ENCODE measurements at regions not wholly inside any gene's neighbourhood (a gene's known extent, or its start where the extent isn't known, plus 50 kb on each side); places are given as distances from the start of the nearest gene placed in this dataset.
"Not testable (repeated sequence)": the region's sequence is repeated elsewhere in the genome, so short reads cannot be mapped to it uniquely, and the experiment has no call there.

DNA sequence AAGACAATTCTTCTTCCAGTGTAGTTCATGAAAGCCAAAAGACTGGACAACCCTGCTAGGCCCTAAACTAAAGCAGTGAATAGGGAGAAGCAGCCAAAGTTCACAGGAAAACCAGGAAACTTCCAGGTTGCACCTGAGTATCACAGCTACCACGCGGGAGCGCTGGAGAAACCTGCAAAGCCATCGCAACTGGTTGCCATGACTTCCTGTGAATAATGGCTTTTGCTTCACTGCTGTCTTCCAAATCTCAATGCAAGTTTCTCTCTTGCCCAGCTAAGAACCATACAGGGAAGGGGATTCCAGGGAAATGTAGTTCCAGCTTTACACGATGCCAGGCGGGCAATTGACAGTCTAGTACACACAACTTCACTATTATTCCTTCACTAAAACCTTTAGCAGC lies 114.1 kb downstream of the GXYLT1 start:
- H3K9me3 ChIP-seq (ENCODE audit: control extremely low read depth in 1 of 5, control insufficient read depth in 4 of 5, insufficient read depth in 2 of 5, low read depth in 1 of 5, low read length in 4 of 5), result no peaks in the 10 kb centered on the region
- 100% methylated on average over 6 of the region's 6 CpGs for WGBS (ENCODE audit: insufficient coverage)
- ChIA-PET CTCF (interaction anchor here (1.2 kb wide), 1 partner anchor 12 kb away, joined by 3 read pairs; no protein-coding TSS in a partner anchor), POLR2A (interaction anchor here (1.1 kb wide), 1 partner anchor 50 kb away, joined by 4 read pairs; no protein-coding TSS in a partner anchor)
- H3K36me3 ChIP-seq (ENCODE audit: control insufficient read depth in 4 of 4, insufficient read depth in 4 of 4, low read length in 3 of 4), result no peaks in the 10 kb centered on the region
- H3K27ac ChIP-seq (ENCODE audit: insufficient read depth in 1 of 2, low read depth in 1 of 2, low read length in 2 of 2, poor library complexity in 1 of 2, severe bottlenecking in 2 of 2), result no peak overlapping the region
- peaks cover 0 to 3% (median 0%) of the 10 kb centered on the region in 4 experiments for H3K4me1 ChIP-seq (ENCODE audit: control extremely low read depth in 1 of 4, control insufficient read depth in 4 of 4, insufficient read depth in 4 of 4, low read length in 3 of 4)
- no peak overlapping the region for H3K4me3 ChIP-seq (ENCODE audit: control insufficient read depth in 1 of 7, extremely low read depth in 1 of 7, insufficient read depth in 4 of 7, low read depth in 2 of 7, low read length in 6 of 7)
- no peaks in the 10 kb centered on the region for H3K27me3 ChIP-seq (replicated peaks in 2 of 5; ENCODE audit: control insufficient read depth in 4 of 5, insufficient read depth in 5 of 5, low read length in 4 of 5)
- DNase-seq, result no peak

DNA sequence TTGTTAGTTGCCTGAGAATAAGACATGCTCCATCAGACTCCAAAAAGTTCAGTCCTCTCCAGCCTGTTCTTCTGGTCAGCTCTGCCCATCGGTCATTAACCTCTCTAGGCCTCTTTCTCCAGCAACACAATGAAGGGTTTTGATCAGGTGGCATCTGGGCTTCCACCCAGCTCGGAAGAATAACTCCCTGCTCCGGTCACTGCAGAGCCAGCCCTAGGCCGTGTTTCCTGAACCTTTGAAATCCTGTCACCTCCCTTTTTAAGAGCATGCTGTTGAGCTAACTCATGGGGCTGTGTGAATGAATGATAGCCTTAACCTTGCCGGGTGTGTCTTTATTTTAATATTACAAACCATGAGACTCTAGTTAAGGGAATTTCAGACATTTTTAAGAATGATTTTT lies 117.1 kb downstream of the GXYLT1 start:
- ChIA-PET CTCF (interaction anchor here (1.0 to 1.6 kb wide), 2 partner anchors 750 kb away, joined by 3 to 4 read pairs; no protein-coding TSS in a partner anchor), POLR2A (no interaction called here)
- DNase-seq, result no peak
- H3K4me3 ChIP-seq (ENCODE audit: control insufficient read depth in 1 of 7, extremely low read depth in 1 of 7, insufficient read depth in 4 of 7, low read depth in 2 of 7, low read length in 6 of 7), result no peak overlapping the region
- H3K27me3 ChIP-seq (replicated peaks in 2 of 5; ENCODE audit: control insufficient read depth in 4 of 5, insufficient read depth in 5 of 5, low read length in 4 of 5), result no peaks in the 10 kb centered on the region
- peaks cover 5 to 14% (median 9%) of the 10 kb centered on the region in 4 experiments for H3K4me1 ChIP-seq (ENCODE audit: control extremely low read depth in 1 of 4, control insufficient read depth in 4 of 4, insufficient read depth in 4 of 4, low read length in 3 of 4)
- no peaks in the 10 kb centered on the region for H3K9me3 ChIP-seq (ENCODE audit: control extremely low read depth in 1 of 5, control insufficient read depth in 4 of 5, insufficient read depth in 2 of 5, low read depth in 1 of 5, low read length in 4 of 5)
- 100% methylated on average over 4 of the region's 5 CpGs for WGBS (ENCODE audit: insufficient coverage)
- H3K36me3 ChIP-seq (ENCODE audit: control insufficient read depth in 4 of 4, insufficient read depth in 4 of 4, low read length in 3 of 4), result no peaks in the 10 kb centered on the region
- H3K27ac ChIP-seq (ENCODE audit: insufficient read depth in 1 of 2, low read depth in 1 of 2, low read length in 2 of 2, poor library complexity in 1 of 2, severe bottlenecking in 2 of 2), result no peak overlapping the region

DNA sequence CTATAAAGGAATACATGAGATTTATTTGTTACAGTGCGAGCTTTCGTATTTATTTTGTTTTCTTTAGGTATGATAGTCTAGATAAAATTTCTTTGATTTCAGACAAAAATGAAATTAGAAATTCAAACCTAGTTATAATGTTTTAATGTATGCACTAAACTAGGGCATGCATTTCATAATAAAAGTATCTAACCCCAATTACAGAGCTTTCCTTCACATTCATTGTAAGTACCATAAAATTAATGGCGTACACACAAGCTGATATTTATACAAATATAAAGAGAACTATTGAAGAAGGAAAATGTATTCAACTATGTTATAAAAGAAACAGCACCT lies 120.2 kb downstream of the GXYLT1 start:
- POLR2A ChIA-PET, result interaction anchor here (1.0 kb wide), 1 partner anchor 744 kb away, joined by 4 read pairs; no protein-coding TSS in a partner anchor
- H3K36me3 ChIP-seq (ENCODE audit: control insufficient read depth in 4 of 4, insufficient read depth in 4 of 4, low read length in 3 of 4), result no peaks in the 10 kb centered on the region
- no peak for DNase-seq
- H3K4me1 ChIP-seq (ENCODE audit: control extremely low read depth in 1 of 4, control insufficient read depth in 4 of 4, insufficient read depth in 4 of 4, low read length in 3 of 4), result peaks cover 10 to 28% (median 22%) of the 10 kb centered on the region in 4 experiments
- H3K27me3 ChIP-seq (replicated peaks in 2 of 5; ENCODE audit: control insufficient read depth in 4 of 5, insufficient read depth in 5 of 5, low read length in 4 of 5), result no peaks in the 10 kb centered on the region
- H3K27ac ChIP-seq (ENCODE audit: insufficient read depth in 1 of 2, low read depth in 1 of 2, low read length in 2 of 2, poor library complexity in 1 of 2, severe bottlenecking in 2 of 2), result no peak overlapping the region
- H3K4me3 ChIP-seq (ENCODE audit: control insufficient read depth in 1 of 7, extremely low read depth in 1 of 7, insufficient read depth in 4 of 7, low read depth in 2 of 7, low read length in 6 of 7), result peak overlapping the region in 4 of 7 experiments; percentile 13 to 82 (median 65)
- CTCF ChIA-PET, result interaction anchor here (0.6 to 4.1 kb wide), 33 partner anchors 9 to 834 kb away, joined by 3 to 72 read pairs (median 4); no protein-coding TSS in a partner anchor
- WGBS (ENCODE audit: insufficient coverage), result no CpG with 5 or more reads among the region's 3 CpGs
- H3K9me3 ChIP-seq (ENCODE audit: control extremely low read depth in 1 of 5, control insufficient read depth in 4 of 5, insufficient read depth in 2 of 5, low read depth in 1 of 5, low read length in 4 of 5), result no peaks in the 10 kb centered on the region

DNA sequence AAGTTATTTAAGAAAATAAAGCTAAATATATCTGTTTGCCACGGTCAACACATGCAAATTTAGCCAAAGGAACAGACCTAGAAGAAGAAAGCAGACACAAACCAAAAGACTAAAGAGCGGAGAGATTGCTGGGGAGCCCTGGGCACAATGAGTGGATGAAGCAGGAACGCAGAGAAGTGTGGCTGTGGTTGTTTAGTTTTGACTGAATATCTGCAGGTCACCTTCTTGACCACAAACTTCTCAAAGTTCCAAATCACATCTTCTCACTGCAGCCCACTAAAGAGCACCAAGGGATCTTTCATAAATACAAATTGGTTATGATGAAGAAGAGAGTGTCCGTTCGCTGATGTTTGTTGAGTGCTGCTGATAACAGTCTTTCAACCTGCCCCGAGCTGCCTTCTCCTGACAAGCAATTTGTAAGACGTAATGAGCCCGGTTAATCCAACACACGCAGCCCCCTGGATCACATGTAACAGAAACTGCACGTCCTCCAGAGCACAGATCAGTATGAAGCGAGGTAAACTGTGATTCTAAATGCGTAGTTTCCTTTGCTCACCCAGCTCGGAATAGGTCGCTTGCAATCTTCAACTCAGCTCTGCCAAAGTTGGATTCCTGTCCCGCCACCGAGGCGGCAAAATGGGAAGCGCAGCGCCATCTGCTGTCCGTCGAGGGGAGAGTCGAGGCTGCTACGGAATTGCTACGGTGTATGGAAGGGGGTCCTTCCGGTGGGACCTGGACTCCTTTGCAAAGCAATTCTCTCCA lies 120.8 kb downstream of the GXYLT1 start:
- ChIA-PET POLR2A (interaction anchor here (1.0 kb wide), 1 partner anchor 744 kb away, joined by 4 read pairs; no protein-coding TSS in a partner anchor), CTCF (interaction anchor here (0.6 to 4.1 kb wide), 37 partner anchors 9 to 1842 kb away, joined by 3 to 72 read pairs (median 4); no protein-coding TSS in a partner anchor)
- DNase-seq, result peak; percentile 74 to 86 (median 85)
- H3K36me3 ChIP-seq (ENCODE audit: control insufficient read depth in 4 of 4, insufficient read depth in 4 of 4, low read length in 3 of 4), result no peaks in the 10 kb centered on the region
- WGBS (ENCODE audit: insufficient coverage), result 22% methylated on average over 10 of the region's 25 CpGs
- no peaks in the 10 kb centered on the region for H3K9me3 ChIP-seq (ENCODE audit: control extremely low read depth in 1 of 5, control insufficient read depth in 4 of 5, insufficient read depth in 2 of 5, low read depth in 1 of 5, low read length in 4 of 5)
- no peak overlapping the region for H3K27ac ChIP-seq (ENCODE audit: insufficient read depth in 1 of 2, low read depth in 1 of 2, low read length in 2 of 2, poor library complexity in 1 of 2, severe bottlenecking in 2 of 2)
- peak overlapping the region; percentile 13 to 82 (median 61) for H3K4me3 ChIP-seq (ENCODE audit: control insufficient read depth in 1 of 7, extremely low read depth in 1 of 7, insufficient read depth in 4 of 7, low read depth in 2 of 7, low read length in 6 of 7)
- no peaks in the 10 kb centered on the region for H3K27me3 ChIP-seq (replicated peaks in 2 of 5; ENCODE audit: control insufficient read depth in 4 of 5, insufficient read depth in 5 of 5, low read length in 4 of 5)
- peaks cover 10 to 28% (median 22%) of the 10 kb centered on the region in 4 experiments for H3K4me1 ChIP-seq (ENCODE audit: control extremely low read depth in 1 of 4, control insufficient read depth in 4 of 4, insufficient read depth in 4 of 4, low read length in 3 of 4)

DNA sequence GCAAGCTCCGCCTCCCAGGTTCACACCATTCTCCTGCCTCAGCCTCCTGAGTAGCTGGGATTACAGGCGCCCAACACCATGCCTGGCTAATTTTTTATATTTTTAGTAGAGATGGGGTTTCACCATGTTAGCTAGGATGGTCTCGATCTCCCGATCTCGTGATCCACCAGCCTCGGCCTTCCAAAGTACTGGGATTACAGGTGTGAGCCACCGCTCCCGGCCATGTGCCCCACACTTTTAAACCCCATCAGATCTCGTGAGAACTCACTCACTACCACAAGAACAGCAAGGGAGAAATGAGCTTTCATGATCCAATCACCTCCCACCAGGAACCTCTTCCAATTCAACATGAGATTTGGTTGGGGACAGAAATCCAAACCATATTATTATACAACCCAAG lies 122.7 kb downstream of the GXYLT1 start:
- H3K27me3 ChIP-seq (replicated peaks in 2 of 5; ENCODE audit: control insufficient read depth in 4 of 5, insufficient read depth in 5 of 5, low read length in 4 of 5); H3K4me3 ChIP-seq (ENCODE audit: control insufficient read depth in 1 of 7, extremely low read depth in 1 of 7, insufficient read depth in 4 of 7, low read depth in 2 of 7, low read length in 6 of 7); H3K9me3 ChIP-seq (ENCODE audit: control extremely low read depth in 1 of 5, control insufficient read depth in 4 of 5, insufficient read depth in 2 of 5, low read depth in 1 of 5, low read length in 4 of 5); H3K27ac ChIP-seq (ENCODE audit: insufficient read depth in 1 of 2, low read depth in 1 of 2, low read length in 2 of 2, poor library complexity in 1 of 2, severe bottlenecking in 2 of 2); H3K36me3 ChIP-seq (ENCODE audit: control insufficient read depth in 4 of 4, insufficient read depth in 4 of 4, low read length in 3 of 4): not testable (repeated sequence)
- H3K4me1 ChIP-seq (ENCODE audit: control extremely low read depth in 1 of 4, control insufficient read depth in 4 of 4, insufficient read depth in 4 of 4, low read length in 3 of 4), result peaks cover 10 to 35% (median 27%) of the 10 kb centered on the region in 4 experiments
- CTCF ChIA-PET, result interaction anchor here (0.6 to 4.1 kb wide), 5 partner anchors 75 to 1076 kb away, joined by 3 to 72 read pairs (median 3); no protein-coding TSS in a partner anchor
- WGBS (ENCODE audit: insufficient coverage), result 90% methylated on average over 2 of the region's 9 CpGs
- POLR2A ChIA-PET, result interaction anchor here (0.6 kb wide), 1 partner anchor 397 kb away, joined by 3 read pairs; no protein-coding TSS in a partner anchor
- DNase-seq, result peak in 1 of 3 donors; percentile 17

DNA sequence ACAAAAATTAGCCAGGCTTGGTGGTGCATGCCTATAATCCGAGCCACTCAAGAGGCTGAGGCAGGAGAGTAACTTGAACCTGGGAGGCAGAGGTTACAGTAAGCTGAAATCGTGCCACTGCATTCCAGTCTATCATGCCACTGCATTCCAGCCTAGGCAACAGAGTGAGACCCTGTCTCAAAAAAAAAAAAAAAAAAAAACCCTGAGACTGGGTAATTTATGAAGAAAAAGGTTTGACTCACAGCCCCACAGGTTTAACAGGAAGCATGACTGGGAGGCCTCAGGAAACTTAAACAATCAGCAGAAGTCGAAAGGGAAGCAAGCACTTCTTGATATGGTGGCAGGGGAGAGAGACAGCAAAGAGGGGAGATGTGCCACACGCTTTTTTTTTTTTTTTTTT lies 123.2 kb downstream of the GXYLT1 start:
- no CpG with 5 or more reads among the region's 4 CpGs for WGBS (ENCODE audit: insufficient coverage)
- Histone ChIP-seq H3K9me3 (ENCODE audit: control extremely low read depth in 1 of 5, control insufficient read depth in 4 of 5, insufficient read depth in 2 of 5, low read depth in 1 of 5, low read length in 4 of 5) (no peaks in the 10 kb centered on the region), H3K27me3 (replicated peaks in 2 of 5; ENCODE audit: control insufficient read depth in 4 of 5, insufficient read depth in 5 of 5, low read length in 4 of 5) (no peaks in the 10 kb centered on the region), H3K4me3 (ENCODE audit: control insufficient read depth in 1 of 7, extremely low read depth in 1 of 7, insufficient read depth in 4 of 7, low read depth in 2 of 7, low read length in 6 of 7) (no peak overlapping the region), H3K4me1 (ENCODE audit: control extremely low read depth in 1 of 4, control insufficient read depth in 4 of 4, insufficient read depth in 4 of 4, low read length in 3 of 4) (peaks cover 10 to 35% (median 27%) of the 10 kb centered on the region in 4 experiments), H3K36me3 (ENCODE audit: control insufficient read depth in 4 of 4, insufficient read depth in 4 of 4, low read length in 3 of 4) (no peaks in the 10 kb centered on the region), H3K27ac (ENCODE audit: insufficient read depth in 1 of 2, low read depth in 1 of 2, low read length in 2 of 2, poor library complexity in 1 of 2, severe bottlenecking in 2 of 2) (no peak overlapping the region)
- DNase-seq, result peak; percentile 85 to 96 (median 92)
- ChIA-PET CTCF (interaction anchor here (1.4 to 4.1 kb wide), 3 partner anchors 90 to 745 kb away, joined by 5 to 72 read pairs (median 5); no protein-coding TSS in a partner anchor), POLR2A (interaction anchor here (0.6 kb wide), 2 partner anchors 154 to 397 kb away, joined by 3 read pairs; no protein-coding TSS in a partner anchor)

DNA sequence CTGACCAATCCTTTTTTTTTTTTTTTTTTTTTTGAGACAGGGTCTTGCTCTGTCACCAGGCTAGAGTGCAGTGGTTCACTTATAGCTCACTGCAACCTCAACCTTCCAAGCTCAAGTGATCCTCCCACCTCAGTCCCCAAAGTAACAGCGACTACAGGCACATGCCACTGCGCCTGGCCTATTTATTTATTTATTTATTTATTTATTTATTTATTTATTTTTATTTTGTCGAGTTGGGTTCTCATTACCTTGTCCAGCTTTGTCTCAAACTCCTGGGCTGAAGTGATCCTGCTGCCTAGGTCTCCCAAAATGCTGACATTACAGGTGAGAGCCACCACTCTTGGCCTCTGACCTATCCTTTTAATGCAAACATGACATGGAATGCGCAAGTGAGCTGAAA lies 124.4 kb downstream of the GXYLT1 start:
- Histone ChIP-seq H3K9me3 (ENCODE audit: control extremely low read depth in 1 of 5, control insufficient read depth in 4 of 5, insufficient read depth in 2 of 5, low read depth in 1 of 5, low read length in 4 of 5) (no peaks in the 10 kb centered on the region), H3K4me1 (ENCODE audit: control extremely low read depth in 1 of 4, control insufficient read depth in 4 of 4, insufficient read depth in 4 of 4, low read length in 3 of 4) (peaks cover 10 to 35% (median 27%) of the 10 kb centered on the region in 4 experiments), H3K27me3 (replicated peaks in 2 of 5; ENCODE audit: control insufficient read depth in 4 of 5, insufficient read depth in 5 of 5, low read length in 4 of 5) (no peaks in the 10 kb centered on the region), H3K4me3 (ENCODE audit: control insufficient read depth in 1 of 7, extremely low read depth in 1 of 7, insufficient read depth in 4 of 7, low read depth in 2 of 7, low read length in 6 of 7) (no peak overlapping the region), H3K36me3 (ENCODE audit: control insufficient read depth in 4 of 4, insufficient read depth in 4 of 4, low read length in 3 of 4) (no peaks in the 10 kb centered on the region), H3K27ac (ENCODE audit: insufficient read depth in 1 of 2, low read depth in 1 of 2, low read length in 2 of 2, poor library complexity in 1 of 2, severe bottlenecking in 2 of 2) (no peak overlapping the region)
- ChIA-PET CTCF (interaction anchor here (0.6 to 1.8 kb wide), 2 partner anchors 744 to 796 kb away, joined by 4 to 5 read pairs; no protein-coding TSS in a partner anchor), POLR2A (no interaction called here)
- no peak for DNase-seq
- 100% methylated on average over 1 of the region's 4 CpGs for WGBS (ENCODE audit: insufficient coverage)
